ENCODE measurements at regions not wholly inside any gene's neighbourhood (a gene's known extent, or its start where the extent isn't known, plus 50 kb on each side); places are given as distances from the start of the nearest gene placed in this dataset.

- TF ChIP-seq CTCF (IDR thresholded peaks at IDR 0.05) (no peak), POLR2A (IDR thresholded peaks at IDR 0.05) (no peak)
Observed at GRCh38 chr3:88610820-88611219, 461.1 kb downstream of the C3orf38 start.

Data from prostate gland (tissue), 2 donors.